MM.1S (cell line): ENCODE measurements at regions not wholly inside any gene's neighbourhood (a gene's known extent, or its start where the extent isn't known, plus 50 kb on each side); places are given as distances from the start of the nearest gene placed in this dataset.

Source experiments
- DNase-seq: peaks from one replicate; pipeline ENCODE4 v3.0.0-alpha.2; 2015
- H2AFZ ChIP-seq: fragments of 300-600 bp; sonication (generic); 2 replicates; pipeline ENCODE4 v1.6.0; 2016; ENCODE audit warnings: antibody characterized with exemption, low read length
- H3F3A ChIP-seq: fragments of 300-600 bp; sonication (generic); 2 replicates; pipeline ENCODE4 v1.6.1; 2016; ENCODE audit warnings: mild to moderate bottlenecking, antibody characterized with exemption, low read length, moderate library complexity, mixed read lengths; ENCODE audit not compliant: insufficient read depth
- H3K27ac ChIP-seq: fragments of 300-600 bp; sonication (generic); 2 replicates; pipeline ENCODE4 v1.5.1; 2016; ENCODE audit warnings: mild to moderate bottlenecking, low read length
- H3K27me3 ChIP-seq: fragments of 300-600 bp; sonication (generic); replicated peaks from 2 replicates; pipeline ENCODE4 v1.6.0; 2016; ENCODE audit warnings: low read length; ENCODE audit not compliant: insufficient read depth
- H3K36me3 ChIP-seq: fragments of 300-600 bp; sonication (generic); replicated peaks from 2 replicates; pipeline ENCODE4 v1.6.1; 2016; ENCODE audit warnings: mild to moderate bottlenecking, low read length, mixed read lengths; ENCODE audit not compliant: insufficient read depth
- H3K4me1 ChIP-seq: fragments of 300-600 bp; sonication (generic); 2 replicates; pipeline ENCODE4 v1.6.1; 2016; ENCODE audit warnings: low read length, mixed read lengths
- H3K4me2 ChIP-seq: fragments of 300-600 bp; sonication (generic); 2 replicates; pipeline ENCODE4 v1.6.0; 2016; ENCODE audit warnings: low read depth, low read length
- H3K4me3 ChIP-seq: fragments of 300-600 bp; sonication (generic); 2 replicates; pipeline ENCODE4 v1.5.1; 2016; ENCODE audit warnings: low read length, mixed read lengths
- H3K79me2 ChIP-seq: fragments of 300-600 bp; sonication (generic); 2 replicates; pipeline ENCODE4 v1.6.1; 2016; ENCODE audit warnings: mixed run types, low read length, mixed read lengths
- H3K9ac ChIP-seq: fragments of 300-600 bp; sonication (generic); 2 replicates; pipeline ENCODE4 v1.6.1; 2016; ENCODE audit warnings: low read length, mixed read lengths
- H3K9me2 ChIP-seq: fragments of 300-600 bp; sonication (generic); replicated peaks from 2 replicates; pipeline ENCODE4 v1.6.1; 2016; ENCODE audit warnings: mild to moderate bottlenecking, low read length, mixed read lengths; ENCODE audit not compliant: insufficient read depth
- H3K9me3 ChIP-seq: fragments of 300-600 bp; sonication (generic); replicated peaks from 2 replicates; pipeline ENCODE4 v1.6.1; 2016; ENCODE audit warnings: mild to moderate bottlenecking, low read length, mixed read lengths; ENCODE audit not compliant: insufficient read depth
- H4K20me1 ChIP-seq: fragments of 300-600 bp; sonication (generic); 2 replicates; pipeline ENCODE4 v1.6.1; 2016; ENCODE audit warnings: mild to moderate bottlenecking, low read length, moderate library complexity, mixed read lengths; ENCODE audit not compliant: insufficient read depth
- CTCF ChIP-seq: fragments of 300-600 bp; sonication (generic); IDR thresholded peaks from 2 replicates; pipeline ENCODE4 v1.5.1; 2016; ENCODE audit warnings: antibody characterized with exemption, low read length, mixed read lengths
- EZH2 ChIP-seq: fragments of 300-600 bp; sonication (generic); optimal IDR thresholded peaks from 2 replicates; pipeline ENCODE3; 2017; ENCODE audit warnings: low read depth, mild to moderate bottlenecking, antibody characterized with exemption, low read length, mixed read lengths
- EZH2phosphoT487 ChIP-seq: fragments of 300-600 bp; sonication (generic); IDR thresholded peaks from 2 replicates; pipeline ENCODE4 v1.6.1; 2018; ENCODE audit warnings: antibody characterized with exemption, low read length

GRCh38 chr11:19460718-19461405, 220.1 kb upstream of the E2F8 start:
- Histone ChIP-seq H3K79me2 (peaks cover 19% of the 10 kb centered on the region), H3K4me1 (no peaks in the 10 kb centered on the region), H2AFZ (no peak overlapping the region), H3K4me3 (no peak overlapping the region), H3K9ac (no peak overlapping the region), H3K36me3 (no peaks in the 10 kb centered on the region; the same call in 1 of the 2 replicates), H3K27me3 (no peaks in the 10 kb centered on the region), H3K4me2 (no peak overlapping the region), H3K9me2 (no peaks in the 10 kb centered on the region), H4K20me1 (no peaks in the 10 kb centered on the region), H3K27ac (no peak overlapping the region), H3K9me3 (no peaks in the 10 kb centered on the region), H3F3A (no peaks in the 10 kb centered on the region)
- TF ChIP-seq CTCF (no peak), EZH2phosphoT487 (no peak), EZH2 (no peak)
- DNase-seq = no peak

- no peaks in the 10 kb centered on the region for H3K36me3 ChIP-seq
- H3K27me3 ChIP-seq = no peaks in the 10 kb centered on the region
- no peak overlapping the region for H3K4me3 ChIP-seq
- H3K27ac ChIP-seq = no peak overlapping the region
- no peak for TF ChIP-seq EZH2phosphoT487
- no peak for TF ChIP-seq EZH2
- TF ChIP-seq CTCF = no peak
- no peaks in the 10 kb centered on the region for H3K4me1 ChIP-seq
- H3F3A ChIP-seq = no peaks in the 10 kb centered on the region
- H3K9me2 ChIP-seq = no peaks in the 10 kb centered on the region
- H2AFZ ChIP-seq = no peak overlapping the region
- DNase-seq = no peak
- no peaks in the 10 kb centered on the region for H3K9me3 ChIP-seq
- H3K4me2 ChIP-seq = no peak overlapping the region
- H3K79me2 ChIP-seq = peaks cover 19% of the 10 kb centered on the region
- H3K9ac ChIP-seq = no peak overlapping the region
- no peaks in the 10 kb centered on the region for H4K20me1 ChIP-seq
Measured at GRCh38 chr11:19459240-19459639, 218.5 kb upstream of the E2F8 start.

GRCh38 chr11:19458721-19459120, 218.0 kb upstream of the E2F8 start:
- Histone ChIP-seq H3K79me2 (peaks cover 19% of the 10 kb centered on the region), H3K4me1 (no peaks in the 10 kb centered on the region), H4K20me1 (no peaks in the 10 kb centered on the region), H3F3A (no peaks in the 10 kb centered on the region), H3K4me2 (no peak overlapping the region), H3K36me3 (no peaks in the 10 kb centered on the region), H2AFZ (no peak overlapping the region), H3K9me2 (no peaks in the 10 kb centered on the region), H3K9ac (no peak overlapping the region), H3K9me3 (no peaks in the 10 kb centered on the region), H3K4me3 (no peak overlapping the region), H3K27me3 (no peaks in the 10 kb centered on the region), H3K27ac (no peak overlapping the region)
- TF ChIP-seq EZH2 = no peak
- DNase-seq = no peak

GRCh38 chr11:19458231-19458630, 217.5 kb upstream of the E2F8 start:
- Histone ChIP-seq H3F3A (no peaks in the 10 kb centered on the region), H3K27me3 (no peaks in the 10 kb centered on the region), H3K79me2 (peaks cover 16% of the 10 kb centered on the region), H3K4me1 (no peaks in the 10 kb centered on the region), H3K4me3 (no peak overlapping the region), H3K9ac (no peak overlapping the region), H3K4me2 (no peak overlapping the region), H2AFZ (no peak overlapping the region), H3K36me3 (no peaks in the 10 kb centered on the region), H3K9me3 (no peaks in the 10 kb centered on the region), H3K9me2 (no peaks in the 10 kb centered on the region), H3K27ac (no peak overlapping the region), H4K20me1 (no peaks in the 10 kb centered on the region)
- DNase-seq = no peak
- no peak for TF ChIP-seq EZH2
- TF ChIP-seq CTCF = no peak
- no peak for TF ChIP-seq EZH2phosphoT487
